Transverse colon (tissue), 4 donors: ENCODE measurements at regions not wholly inside any gene's neighbourhood (a gene's known extent, or its start where the extent isn't known, plus 50 kb on each side); places are given as distances from the start of the nearest gene placed in this dataset.

ENCODE experiments used
- EP300 ChIP-seq: sonication (generic); formaldehyde crosslinking; IDR thresholded peaks from one replicate; pipeline ENCODE4 v1.6.1; 2017; ENCODE audit warnings: antibody characterized with exemption, low read depth
- POLR2A ChIP-seq: fragments of 450-650 bp; IDR thresholded peaks from one replicate; pipeline ENCODE4 v1.6.1; 2016; ENCODE audit warnings: antibody characterized with exemption, mild to moderate bottlenecking, moderate library complexity
- POLR2AphosphoS5 ChIP-seq, 3 donors: sonication (generic); formaldehyde crosslinking; IDR thresholded peaks; one replicate each; pipeline ENCODE4 v1.6.1; 2016; ENCODE audit warnings: antibody characterized with exemption in 3 of 3
- TF ChIP-seq, protein P1 (sequence below), 5 experiments: fragments of 200-600 bp in 3 of 5; fragments of 450-650 bp in 2 of 5; sonication (generic) in 3 of 5; IDR thresholded peaks; 1 replicate in 2 of 5; 2 replicates in 3 of 5; pipeline ENCODE4 v1.5.1; 2016 to 2017; ENCODE audit warnings: antibody characterized with exemption in 5 of 5, inconsistent platforms in 3 of 5, mild to moderate bottlenecking in 2 of 5, moderate library complexity in 1 of 5

DNA sequence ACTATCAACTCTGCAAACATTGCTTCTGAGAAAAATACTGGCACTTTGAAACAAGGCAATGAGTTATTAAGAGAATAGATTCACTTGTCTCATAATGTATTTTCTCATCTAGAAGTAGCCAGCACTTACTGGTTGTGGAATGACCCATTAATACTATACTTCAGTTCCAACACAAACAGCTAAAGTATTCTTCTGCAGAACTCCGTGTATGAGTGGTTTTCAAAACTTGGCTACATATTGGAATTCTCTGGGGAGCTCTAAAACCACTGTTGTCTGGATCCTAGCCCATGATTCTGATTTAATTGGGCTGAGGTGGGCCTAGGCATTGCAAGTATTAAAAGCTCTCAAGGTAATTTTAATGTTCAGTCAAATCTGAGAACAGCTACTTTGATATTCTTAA is 1416.4 kb upstream of the RAG2 start:
- TF ChIP-seq, protein P1, sequence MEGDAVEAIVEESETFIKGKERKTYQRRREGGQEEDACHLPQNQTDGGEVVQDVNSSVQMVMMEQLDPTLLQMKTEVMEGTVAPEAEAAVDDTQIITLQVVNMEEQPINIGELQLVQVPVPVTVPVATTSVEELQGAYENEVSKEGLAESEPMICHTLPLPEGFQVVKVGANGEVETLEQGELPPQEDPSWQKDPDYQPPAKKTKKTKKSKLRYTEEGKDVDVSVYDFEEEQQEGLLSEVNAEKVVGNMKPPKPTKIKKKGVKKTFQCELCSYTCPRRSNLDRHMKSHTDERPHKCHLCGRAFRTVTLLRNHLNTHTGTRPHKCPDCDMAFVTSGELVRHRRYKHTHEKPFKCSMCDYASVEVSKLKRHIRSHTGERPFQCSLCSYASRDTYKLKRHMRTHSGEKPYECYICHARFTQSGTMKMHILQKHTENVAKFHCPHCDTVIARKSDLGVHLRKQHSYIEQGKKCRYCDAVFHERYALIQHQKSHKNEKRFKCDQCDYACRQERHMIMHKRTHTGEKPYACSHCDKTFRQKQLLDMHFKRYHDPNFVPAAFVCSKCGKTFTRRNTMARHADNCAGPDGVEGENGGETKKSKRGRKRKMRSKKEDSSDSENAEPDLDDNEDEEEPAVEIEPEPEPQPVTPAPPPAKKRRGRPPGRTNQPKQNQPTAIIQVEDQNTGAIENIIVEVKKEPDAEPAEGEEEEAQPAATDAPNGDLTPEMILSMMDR (IDR thresholded peaks at IDR 0.05) = no peak
- no peak for TF ChIP-seq EP300
- TF ChIP-seq POLR2A = no peak
- no peak for TF ChIP-seq POLR2AphosphoS5 (IDR thresholded peaks at IDR 0.05)
